GM23338 (cell line): ENCODE measurements at regions not wholly inside any gene's neighbourhood (a gene's known extent, or its start where the extent isn't known, plus 50 kb on each side); places are given as distances from the start of the nearest gene placed in this dataset.

ENCODE experiments used
- ATAC-seq: fragments of 200-7000 bp; cut with Tn5 transposase; 3 replicates; pipeline ENCODE4 v1.9.1; 2020
- DNase-seq: peaks from one replicate; pipeline ENCODE4 v3.0.0-alpha.2; 2015; ENCODE audit warnings: low spot score
- H2AFZ ChIP-seq: fragments of 200-600 bp; sonication (generic); 2 replicates; pipeline ENCODE4 v1.8.0; 2016; ENCODE audit warnings: antibody characterized with exemption, mild to moderate bottlenecking, moderate library complexity
- H3F3A ChIP-seq: fragments of 200-600 bp; sonication (generic); replicated peaks from 2 replicates; pipeline ENCODE4 v1.8.0; 2017; ENCODE audit warnings: antibody characterized with exemption, mixed run types, low read depth
- H3K27ac ChIP-seq: fragments of 200-600 bp; sonication (generic); 2 replicates; pipeline ENCODE4 v1.6.1; 2016; ENCODE audit warnings: low read depth
- H3K27me3 ChIP-seq: fragments of 200-600 bp; sonication (generic); 2 replicates; pipeline ENCODE4 v1.8.0; 2016; ENCODE audit warnings: mild to moderate bottlenecking, mixed run types, moderate library complexity; ENCODE audit not compliant: insufficient read depth
- H3K36me3 ChIP-seq: fragments of 200-600 bp; sonication (generic); 2 replicates; pipeline ENCODE4 v1.8.0; 2016; ENCODE audit warnings: mild to moderate bottlenecking; ENCODE audit not compliant: insufficient read depth
- H3K4me1 ChIP-seq: fragments of 200-600 bp; sonication (generic); 2 replicates; pipeline ENCODE4 v1.8.0; 2016; ENCODE audit warnings: mild to moderate bottlenecking, moderate library complexity; ENCODE audit not compliant: insufficient read depth
- H3K4me2 ChIP-seq: fragments of 200-600 bp; sonication (generic); 2 replicates; pipeline ENCODE4 v1.7.1; 2017; ENCODE audit warnings: mixed run types
- H3K4me3 ChIP-seq: fragments of 200-600 bp; sonication (generic); 2 replicates; pipeline ENCODE4 v1.6.1; 2016; ENCODE audit warnings: mixed run types
- H3K79me2 ChIP-seq: fragments of 200-600 bp; sonication (generic); replicated peaks from 2 replicates; pipeline ENCODE4 v1.8.0; 2017; ENCODE audit warnings: mild to moderate bottlenecking; ENCODE audit not compliant: insufficient read depth
- H3K9me2 ChIP-seq: fragments of 200-600 bp; sonication (generic); 2 replicates; pipeline ENCODE4 v1.8.0; 2017; ENCODE audit not compliant: insufficient read depth
- H4K20me1 ChIP-seq: fragments of 200-600 bp; sonication (generic); replicated peaks from 2 replicates; pipeline ENCODE4 v1.8.0; 2017; ENCODE audit warnings: mild to moderate bottlenecking; ENCODE audit not compliant: insufficient read depth
- H3K27ac Mint-ChIP-seq: 2 replicates; pipeline ENCODE4 v1.8.0; 2020; ENCODE audit warnings: inconsistent platforms, mild to moderate bottlenecking, moderate library complexity, mixed read lengths
- H3K27me3 Mint-ChIP-seq: 3 replicates; pipeline ENCODE4 v1.8.0; 2022; ENCODE audit warnings: low read depth, mild to moderate bottlenecking, moderate library complexity, mixed read lengths, inconsistent platforms; ENCODE audit not compliant: insufficient read depth, poor library complexity
- H3K36me3 Mint-ChIP-seq: 3 replicates; pipeline ENCODE4 v1.8.0; 2021; ENCODE audit warnings: low read depth, mild to moderate bottlenecking, inconsistent platforms, moderate library complexity, mixed read lengths
- H3K4me1 Mint-ChIP-seq: 3 replicates; pipeline ENCODE4 v1.8.0; 2020; ENCODE audit warnings: mild to moderate bottlenecking, inconsistent platforms, mixed read lengths
- H3K4me3 Mint-ChIP-seq: 3 replicates; pipeline ENCODE4 v1.8.0; 2021; ENCODE audit warnings: moderate library complexity, mild to moderate bottlenecking, inconsistent platforms, mixed read lengths
- H3K9me3 Mint-ChIP-seq: 3 replicates; pipeline ENCODE4 v1.8.0; 2020; ENCODE audit warnings: moderate library complexity, mild to moderate bottlenecking, inconsistent platforms, mixed read lengths
- EZH2phosphoT487 ChIP-seq: fragments of 200-600 bp; sonication (generic); IDR thresholded peaks from one replicate; pipeline ENCODE4 v1.8.1; 2018; ENCODE audit warnings: antibody characterized with exemption; ENCODE audit not compliant: unreplicated experiment
- ZNF114 ChIP-seq: fragments of 250-450 bp; sonication (Bioruptor Pico); IDR thresholded peaks from 2 replicates; pipeline ENCODE4 v1.5.0; 2020; ENCODE audit warnings: mild to moderate bottlenecking, moderate library complexity
- ZNF331 ChIP-seq: fragments of 250-450 bp; sonication (Bioruptor Pico); IDR thresholded peaks from 2 replicates; pipeline ENCODE4 v1.5.0; 2020; ENCODE audit warnings: low read depth, mild to moderate bottlenecking, moderate library complexity
- TF ChIP-seq, protein P1 (sequence below): fragments of 250-450 bp; sonication (Bioruptor Pico); IDR thresholded peaks from 2 replicates; pipeline ENCODE4 v1.5.0; 2020; ENCODE audit warnings: mild to moderate bottlenecking, moderate library complexity
- TF ChIP-seq, protein P2 (sequence below): IDR thresholded peaks from 2 replicates; pipeline ENCODE4 v1.6.1; 2016; ENCODE audit warnings: antibody characterized with exemption
- TF ChIP-seq, protein P3 (sequence below): IDR thresholded peaks from one replicate; pipeline ENCODE4 v1.6.1; 2018; ENCODE audit warnings: antibody characterized with exemption; ENCODE audit not compliant: unreplicated experiment

DNA sequence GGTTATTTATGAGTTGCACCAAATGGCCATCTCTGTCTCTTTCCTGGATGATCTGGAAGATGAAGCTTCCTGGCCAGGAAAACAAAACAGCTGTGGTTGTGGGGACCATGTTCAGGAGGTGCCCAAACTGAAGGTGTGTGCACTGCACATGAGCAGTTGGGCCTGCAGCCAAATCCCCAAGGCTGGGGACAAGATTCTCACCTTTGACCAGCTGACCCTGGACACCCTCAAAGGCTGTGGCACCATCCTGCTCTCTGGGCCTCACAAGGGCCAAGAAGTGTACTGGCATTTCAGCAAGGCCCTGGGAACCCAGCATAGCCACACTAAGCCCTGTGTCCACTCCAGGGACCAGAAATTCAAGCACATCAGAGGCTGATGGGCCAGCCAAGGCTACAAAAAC lies 84.2 kb downstream of the KCNRG start (continued):
- TF ChIP-seq, protein P1, sequence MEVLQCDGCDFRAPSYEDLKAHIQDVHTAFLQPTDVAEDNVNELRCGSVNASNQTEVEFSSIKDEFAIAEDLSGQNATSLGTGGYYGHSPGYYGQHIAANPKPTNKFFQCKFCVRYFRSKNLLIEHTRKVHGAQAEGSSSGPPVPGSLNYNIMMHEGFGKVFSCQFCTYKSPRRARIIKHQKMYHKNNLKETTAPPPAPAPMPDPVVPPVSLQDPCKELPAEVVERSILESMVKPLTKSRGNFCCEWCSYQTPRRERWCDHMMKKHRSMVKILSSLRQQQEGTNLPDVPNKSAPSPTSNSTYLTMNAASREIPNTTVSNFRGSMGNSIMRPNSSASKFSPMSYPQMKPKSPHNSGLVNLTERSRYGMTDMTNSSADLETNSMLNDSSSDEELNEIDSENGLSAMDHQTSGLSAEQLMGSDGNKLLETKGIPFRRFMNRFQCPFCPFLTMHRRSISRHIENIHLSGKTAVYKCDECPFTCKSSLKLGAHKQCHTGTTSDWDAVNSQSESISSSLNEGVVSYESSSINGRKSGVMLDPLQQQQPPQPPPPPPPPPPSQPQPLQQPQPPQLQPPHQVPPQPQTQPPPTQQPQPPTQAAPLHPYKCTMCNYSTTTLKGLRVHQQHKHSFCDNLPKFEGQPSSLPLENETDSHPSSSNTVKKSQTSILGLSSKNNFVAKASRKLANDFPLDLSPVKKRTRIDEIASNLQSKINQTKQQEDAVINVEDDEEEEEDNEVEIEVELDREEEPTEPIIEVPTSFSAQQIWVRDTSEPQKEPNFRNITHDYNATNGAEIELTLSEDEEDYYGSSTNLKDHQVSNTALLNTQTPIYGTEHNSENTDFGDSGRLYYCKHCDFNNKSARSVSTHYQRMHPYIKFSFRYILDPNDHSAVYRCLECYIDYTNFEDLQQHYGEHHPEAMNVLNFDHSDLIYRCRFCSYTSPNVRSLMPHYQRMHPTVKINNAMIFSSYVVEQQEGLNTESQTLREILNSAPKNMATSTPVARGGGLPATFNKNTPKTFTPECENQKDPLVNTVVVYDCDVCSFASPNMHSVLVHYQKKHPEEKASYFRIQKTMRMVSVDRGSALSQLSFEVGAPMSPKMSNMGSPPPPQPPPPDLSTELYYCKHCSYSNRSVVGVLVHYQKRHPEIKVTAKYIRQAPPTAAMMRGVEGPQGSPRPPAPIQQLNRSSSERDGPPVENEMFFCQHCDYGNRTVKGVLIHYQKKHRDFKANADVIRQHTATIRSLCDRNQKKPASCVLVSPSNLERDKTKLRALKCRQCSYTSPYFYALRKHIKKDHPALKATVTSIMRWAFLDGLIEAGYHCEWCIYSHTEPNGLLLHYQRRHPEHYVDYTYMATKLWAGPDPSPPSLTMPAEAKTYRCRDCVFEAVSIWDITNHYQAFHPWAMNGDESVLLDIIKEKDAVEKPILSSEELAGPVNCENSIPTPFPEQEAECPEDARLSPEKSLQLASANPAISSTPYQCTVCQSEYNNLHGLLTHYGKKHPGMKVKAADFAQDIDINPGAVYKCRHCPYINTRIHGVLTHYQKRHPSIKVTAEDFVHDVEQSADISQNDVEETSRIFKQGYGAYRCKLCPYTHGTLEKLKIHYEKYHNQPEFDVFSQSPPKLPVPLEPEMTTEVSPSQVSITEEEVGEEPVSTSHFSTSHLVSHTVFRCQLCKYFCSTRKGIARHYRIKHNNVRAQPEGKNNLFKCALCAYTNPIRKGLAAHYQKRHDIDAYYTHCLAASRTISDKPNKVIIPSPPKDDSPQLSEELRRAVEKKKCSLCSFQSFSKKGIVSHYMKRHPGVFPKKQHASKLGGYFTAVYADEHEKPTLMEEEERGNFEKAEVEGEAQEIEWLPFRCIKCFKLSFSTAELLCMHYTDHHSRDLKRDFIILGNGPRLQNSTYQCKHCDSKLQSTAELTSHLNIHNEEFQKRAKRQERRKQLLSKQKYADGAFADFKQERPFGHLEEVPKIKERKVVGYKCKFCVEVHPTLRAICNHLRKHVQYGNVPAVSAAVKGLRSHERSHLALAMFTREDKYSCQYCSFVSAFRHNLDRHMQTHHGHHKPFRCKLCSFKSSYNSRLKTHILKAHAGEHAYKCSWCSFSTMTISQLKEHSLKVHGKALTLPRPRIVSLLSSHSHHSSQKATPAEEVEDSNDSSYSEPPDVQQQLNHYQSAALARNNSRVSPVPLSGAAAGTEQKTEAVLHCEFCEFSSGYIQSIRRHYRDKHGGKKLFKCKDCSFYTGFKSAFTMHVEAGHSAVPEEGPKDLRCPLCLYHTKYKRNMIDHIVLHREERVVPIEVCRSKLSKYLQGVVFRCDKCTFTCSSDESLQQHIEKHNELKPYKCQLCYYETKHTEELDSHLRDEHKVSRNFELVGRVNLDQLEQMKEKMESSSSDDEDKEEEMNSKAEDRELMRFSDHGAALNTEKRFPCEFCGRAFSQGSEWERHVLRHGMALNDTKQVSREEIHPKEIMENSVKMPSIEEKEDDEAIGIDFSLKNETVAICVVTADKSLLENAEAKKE (CRISPR knock-in tag), result no peak
- no peak for TF ChIP-seq ZNF114
- TF ChIP-seq EZH2phosphoT487, result no peak
- TF ChIP-seq, protein P2, sequence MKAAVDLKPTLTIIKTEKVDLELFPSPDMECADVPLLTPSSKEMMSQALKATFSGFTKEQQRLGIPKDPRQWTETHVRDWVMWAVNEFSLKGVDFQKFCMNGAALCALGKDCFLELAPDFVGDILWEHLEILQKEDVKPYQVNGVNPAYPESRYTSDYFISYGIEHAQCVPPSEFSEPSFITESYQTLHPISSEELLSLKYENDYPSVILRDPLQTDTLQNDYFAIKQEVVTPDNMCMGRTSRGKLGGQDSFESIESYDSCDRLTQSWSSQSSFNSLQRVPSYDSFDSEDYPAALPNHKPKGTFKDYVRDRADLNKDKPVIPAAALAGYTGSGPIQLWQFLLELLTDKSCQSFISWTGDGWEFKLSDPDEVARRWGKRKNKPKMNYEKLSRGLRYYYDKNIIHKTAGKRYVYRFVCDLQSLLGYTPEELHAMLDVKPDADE, result no peak
- TF ChIP-seq ZNF331 (CRISPR knock-in tag), result no peak

DNA sequence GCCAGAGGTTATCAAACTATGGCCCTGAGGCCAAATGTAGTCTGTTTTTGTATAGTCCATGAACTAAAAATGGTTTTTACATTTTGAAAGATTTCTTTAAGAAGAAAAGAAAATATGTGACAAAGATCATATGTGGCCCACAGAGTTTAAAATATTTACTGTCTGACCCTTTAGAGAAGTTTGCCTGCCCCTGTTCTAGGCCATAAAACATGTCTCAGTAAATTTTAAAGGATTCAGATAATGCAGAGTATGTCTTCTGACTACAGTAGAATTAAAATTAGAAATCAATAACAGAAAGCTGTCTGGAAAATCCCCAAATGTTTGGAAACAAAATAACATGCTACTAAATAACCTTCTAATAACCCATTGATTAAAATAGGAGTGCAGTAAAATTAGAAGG lies 86.3 kb downstream of the KCNRG start:
- Histone ChIP-seq H3K9me2 (no peaks in the 10 kb centered on the region), H3K4me2 (no peak overlapping the region), H3K27ac (no peak overlapping the region), H3K79me2 (no peaks in the 10 kb centered on the region), H4K20me1 (no peaks in the 10 kb centered on the region; the same call in 1 of the 2 replicates), H3K36me3 (no peaks in the 10 kb centered on the region), H2AFZ (no peak overlapping the region), H3K4me1 (peaks cover 29% of the 10 kb centered on the region), H3K4me3 (no peak overlapping the region), H3K27me3 (no peaks in the 10 kb centered on the region), H3F3A (no peaks in the 10 kb centered on the region)
- Mint-ChIP-seq H3K4me1 (peaks cover 19% of the 10 kb centered on the region), H3K9me3 (peaks cover 13% of the 10 kb centered on the region), H3K36me3 (peaks cover 13% of the 10 kb centered on the region), H3K27ac (no peak overlapping the region), H3K4me3 (no peak overlapping the region), H3K27me3 (no peaks in the 10 kb centered on the region)
- DNase-seq, result no peak
- no peak for ATAC-seq
- no peak for TF ChIP-seq EZH2phosphoT487
- TF ChIP-seq, protein P3, sequence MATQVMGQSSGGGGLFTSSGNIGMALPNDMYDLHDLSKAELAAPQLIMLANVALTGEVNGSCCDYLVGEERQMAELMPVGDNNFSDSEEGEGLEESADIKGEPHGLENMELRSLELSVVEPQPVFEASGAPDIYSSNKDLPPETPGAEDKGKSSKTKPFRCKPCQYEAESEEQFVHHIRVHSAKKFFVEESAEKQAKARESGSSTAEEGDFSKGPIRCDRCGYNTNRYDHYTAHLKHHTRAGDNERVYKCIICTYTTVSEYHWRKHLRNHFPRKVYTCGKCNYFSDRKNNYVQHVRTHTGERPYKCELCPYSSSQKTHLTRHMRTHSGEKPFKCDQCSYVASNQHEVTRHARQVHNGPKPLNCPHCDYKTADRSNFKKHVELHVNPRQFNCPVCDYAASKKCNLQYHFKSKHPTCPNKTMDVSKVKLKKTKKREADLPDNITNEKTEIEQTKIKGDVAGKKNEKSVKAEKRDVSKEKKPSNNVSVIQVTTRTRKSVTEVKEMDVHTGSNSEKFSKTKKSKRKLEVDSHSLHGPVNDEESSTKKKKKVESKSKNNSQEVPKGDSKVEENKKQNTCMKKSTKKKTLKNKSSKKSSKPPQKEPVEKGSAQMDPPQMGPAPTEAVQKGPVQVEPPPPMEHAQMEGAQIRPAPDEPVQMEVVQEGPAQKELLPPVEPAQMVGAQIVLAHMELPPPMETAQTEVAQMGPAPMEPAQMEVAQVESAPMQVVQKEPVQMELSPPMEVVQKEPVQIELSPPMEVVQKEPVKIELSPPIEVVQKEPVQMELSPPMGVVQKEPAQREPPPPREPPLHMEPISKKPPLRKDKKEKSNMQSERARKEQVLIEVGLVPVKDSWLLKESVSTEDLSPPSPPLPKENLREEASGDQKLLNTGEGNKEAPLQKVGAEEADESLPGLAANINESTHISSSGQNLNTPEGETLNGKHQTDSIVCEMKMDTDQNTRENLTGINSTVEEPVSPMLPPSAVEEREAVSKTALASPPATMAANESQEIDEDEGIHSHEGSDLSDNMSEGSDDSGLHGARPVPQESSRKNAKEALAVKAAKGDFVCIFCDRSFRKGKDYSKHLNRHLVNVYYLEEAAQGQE, result no peak
